ENCODE measurements at regions not wholly inside any gene's neighbourhood (a gene's known extent, or its start where the extent isn't known, plus 50 kb on each side); places are given as distances from the start of the nearest gene placed in this dataset.
"Not testable (repeated sequence)": the region's sequence is repeated elsewhere in the genome, so short reads cannot be mapped to it uniquely, and the experiment has no call there.

DNA sequence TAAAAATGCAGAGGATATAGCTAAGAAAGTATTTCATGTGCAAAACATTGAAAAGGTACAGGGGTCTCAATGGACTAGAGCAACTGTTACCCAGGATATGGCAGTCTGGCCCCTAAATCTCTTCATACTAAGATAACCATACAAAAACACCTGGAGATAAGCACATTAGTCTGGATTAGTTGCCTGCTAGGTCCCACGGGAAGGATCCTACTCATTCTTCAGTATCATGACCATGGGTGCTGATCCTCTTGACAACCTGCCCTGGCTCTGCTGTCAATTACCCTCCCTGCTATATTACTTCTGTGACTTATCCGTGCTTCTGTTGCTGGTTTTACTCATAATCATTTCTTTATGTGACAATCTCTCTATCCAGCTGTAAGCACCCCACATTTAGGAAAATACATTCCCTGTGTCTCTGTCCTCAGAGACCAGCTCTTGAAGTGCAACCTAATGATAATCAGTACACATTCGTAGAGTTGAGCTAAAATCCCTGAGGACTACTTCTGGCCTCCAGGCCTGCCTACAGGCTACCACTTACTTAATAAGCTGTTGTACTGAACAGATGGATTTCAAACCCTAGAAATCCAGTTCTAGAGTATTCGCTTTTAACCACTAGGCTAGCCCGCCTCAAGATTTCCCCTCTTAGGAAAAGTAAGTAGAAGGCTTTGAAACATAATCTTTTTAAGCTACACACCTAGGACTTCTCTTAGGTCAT is 190.5 kb upstream of the OR13F1 start:
- Histone ChIP-seq H3K79me2 (ENCODE audit: insufficient read depth, low read depth) (no peaks in the 10 kb centered on the region), H3K27ac (no peak overlapping the region), H2AFZ (ENCODE audit: low read depth) (no peak overlapping the region), H3K4me2 (no peak overlapping the region), H4K20me1 (ENCODE audit: insufficient read depth) (no peaks in the 10 kb centered on the region), H3K9ac (no peak overlapping the region), H3K27me3 (ENCODE audit: insufficient read depth, low read depth) (no peaks in the 10 kb centered on the region), H3K4me1 (ENCODE audit: low read depth, poor library complexity, severe bottlenecking) (peaks cover 2% of the 10 kb centered on the region), H3K36me3 (ENCODE audit: insufficient read depth) (no peaks in the 10 kb centered on the region), H3K4me3 (IDR thresholded peaks at IDR 0.05; ENCODE audit: insufficient read depth, low read depth, low read length) (no peak overlapping the region)
- TF ChIP-seq, protein P1, sequence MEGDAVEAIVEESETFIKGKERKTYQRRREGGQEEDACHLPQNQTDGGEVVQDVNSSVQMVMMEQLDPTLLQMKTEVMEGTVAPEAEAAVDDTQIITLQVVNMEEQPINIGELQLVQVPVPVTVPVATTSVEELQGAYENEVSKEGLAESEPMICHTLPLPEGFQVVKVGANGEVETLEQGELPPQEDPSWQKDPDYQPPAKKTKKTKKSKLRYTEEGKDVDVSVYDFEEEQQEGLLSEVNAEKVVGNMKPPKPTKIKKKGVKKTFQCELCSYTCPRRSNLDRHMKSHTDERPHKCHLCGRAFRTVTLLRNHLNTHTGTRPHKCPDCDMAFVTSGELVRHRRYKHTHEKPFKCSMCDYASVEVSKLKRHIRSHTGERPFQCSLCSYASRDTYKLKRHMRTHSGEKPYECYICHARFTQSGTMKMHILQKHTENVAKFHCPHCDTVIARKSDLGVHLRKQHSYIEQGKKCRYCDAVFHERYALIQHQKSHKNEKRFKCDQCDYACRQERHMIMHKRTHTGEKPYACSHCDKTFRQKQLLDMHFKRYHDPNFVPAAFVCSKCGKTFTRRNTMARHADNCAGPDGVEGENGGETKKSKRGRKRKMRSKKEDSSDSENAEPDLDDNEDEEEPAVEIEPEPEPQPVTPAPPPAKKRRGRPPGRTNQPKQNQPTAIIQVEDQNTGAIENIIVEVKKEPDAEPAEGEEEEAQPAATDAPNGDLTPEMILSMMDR (conservative IDR thresholded peaks at IDR 0.05; ENCODE audit: low read depth, low read length): no peak

DNA sequence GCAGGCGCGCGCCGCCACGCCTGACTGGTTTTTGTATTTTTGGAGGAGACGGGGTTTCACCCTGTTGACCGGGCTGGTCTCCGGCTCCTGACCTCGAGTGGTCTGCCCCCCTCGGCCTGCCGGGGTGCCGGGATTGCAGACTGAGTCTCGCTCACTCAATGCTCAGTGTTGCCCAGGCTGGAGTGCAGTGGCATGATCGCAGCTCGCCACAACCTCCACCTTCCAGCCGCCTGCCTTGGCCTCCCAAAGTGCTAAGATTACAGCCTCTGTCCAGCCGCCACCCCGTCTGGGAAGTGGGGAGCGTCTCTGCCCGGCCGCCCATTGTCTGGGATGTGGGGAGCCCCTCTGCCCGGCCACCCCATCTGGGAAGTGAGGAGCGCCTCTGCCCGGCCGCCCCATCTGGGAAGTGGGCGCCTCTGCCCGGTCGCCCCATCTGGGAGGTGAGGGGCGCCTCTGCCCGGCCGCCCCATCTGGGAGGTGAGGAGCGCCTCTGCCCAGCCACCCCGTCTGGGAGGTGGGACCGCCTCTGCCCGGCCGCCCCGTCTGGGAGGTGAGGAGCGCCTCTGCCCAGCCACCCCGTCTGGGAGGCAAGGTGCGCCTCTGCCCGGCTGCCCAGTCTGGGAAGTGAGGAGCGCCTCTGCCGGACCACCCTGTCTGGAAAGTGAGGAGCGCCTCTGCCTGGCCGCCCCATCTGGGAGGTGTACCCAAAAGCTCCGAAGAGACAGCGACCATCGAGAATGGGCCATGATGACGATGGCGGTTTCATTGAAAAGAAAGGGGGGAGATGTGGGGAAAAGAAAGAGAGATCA is 187.7 kb upstream of the OR13F1 start:
- H3K79me2 ChIP-seq (ENCODE audit: insufficient read depth, low read depth); H3K36me3 ChIP-seq (ENCODE audit: insufficient read depth); H3K4me3 ChIP-seq (IDR thresholded peaks at IDR 0.05; ENCODE audit: insufficient read depth, low read depth, low read length); H3K27me3 ChIP-seq (ENCODE audit: insufficient read depth, low read depth); H3K9ac ChIP-seq; H3K4me1 ChIP-seq (ENCODE audit: low read depth, poor library complexity, severe bottlenecking); H2AFZ ChIP-seq (ENCODE audit: low read depth); H4K20me1 ChIP-seq (ENCODE audit: insufficient read depth); H3K27ac ChIP-seq; H3K4me2 ChIP-seq: not testable (repeated sequence)

DNA sequence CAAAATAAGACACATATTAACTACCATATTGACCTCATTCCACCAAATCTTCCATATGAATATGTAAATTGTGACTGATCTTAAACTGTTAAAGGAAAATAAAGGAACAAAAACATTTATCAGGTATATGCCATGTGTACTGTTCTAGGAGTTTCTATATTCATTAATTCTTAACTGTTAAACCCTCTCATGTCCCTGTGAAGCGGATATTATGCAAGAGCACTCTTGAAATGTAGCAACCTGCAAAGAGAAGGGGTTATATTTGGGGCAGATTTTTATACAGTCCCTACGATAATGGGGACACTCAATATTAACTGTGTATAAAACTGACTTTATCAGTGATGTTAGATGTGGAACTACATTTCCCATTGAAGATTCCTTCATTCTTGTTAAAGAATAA is 184.9 kb upstream of the OR13F1 start:
- no peak overlapping the region for H3K9ac ChIP-seq
- TF ChIP-seq, protein P1 (conservative IDR thresholded peaks at IDR 0.05; ENCODE audit: low read depth, low read length): no peak
- no peaks in the 10 kb centered on the region for H3K27me3 ChIP-seq (ENCODE audit: insufficient read depth, low read depth)
- H3K36me3 ChIP-seq (ENCODE audit: insufficient read depth): no peaks in the 10 kb centered on the region
- no peaks in the 10 kb centered on the region for H3K79me2 ChIP-seq (ENCODE audit: insufficient read depth, low read depth)
- H4K20me1 ChIP-seq (ENCODE audit: insufficient read depth): no peaks in the 10 kb centered on the region
- no peak overlapping the region for H3K4me2 ChIP-seq
- no peak overlapping the region for H3K27ac ChIP-seq
- no peak overlapping the region for H3K4me3 ChIP-seq (IDR thresholded peaks at IDR 0.05; ENCODE audit: insufficient read depth, low read depth, low read length)
- no peaks in the 10 kb centered on the region for H3K4me1 ChIP-seq (ENCODE audit: low read depth, poor library complexity, severe bottlenecking)
- no peak overlapping the region for H2AFZ ChIP-seq (ENCODE audit: low read depth)

DNA sequence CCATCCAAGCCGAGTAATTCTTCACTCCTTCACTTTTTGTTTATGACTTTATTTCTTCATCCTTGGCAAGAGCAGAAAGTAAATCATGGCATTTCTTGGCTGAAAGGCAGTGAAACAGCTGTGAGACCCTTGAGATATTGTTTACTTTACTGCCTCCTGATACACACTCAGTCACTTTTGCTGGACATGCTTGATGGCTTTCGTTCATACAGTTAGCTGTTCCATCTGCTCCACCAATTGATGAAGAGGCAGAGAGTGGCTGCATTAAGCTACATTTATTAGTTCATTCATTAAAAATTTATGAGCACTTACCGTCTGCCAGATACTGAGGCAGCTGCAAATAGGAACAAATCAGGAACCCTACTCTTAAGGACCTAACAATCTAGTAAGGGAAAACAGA is 184.4 kb upstream of the OR13F1 start:
- Histone ChIP-seq H3K4me3 (IDR thresholded peaks at IDR 0.05; ENCODE audit: insufficient read depth, low read depth, low read length) (no peak overlapping the region), H3K27ac (no peak overlapping the region), H3K4me2 (no peak overlapping the region), H3K36me3 (ENCODE audit: insufficient read depth) (no peaks in the 10 kb centered on the region), H4K20me1 (ENCODE audit: insufficient read depth) (no peaks in the 10 kb centered on the region), H2AFZ (ENCODE audit: low read depth) (no peak overlapping the region), H3K79me2 (ENCODE audit: insufficient read depth, low read depth) (no peaks in the 10 kb centered on the region), H3K9ac (no peak overlapping the region), H3K4me1 (ENCODE audit: low read depth, poor library complexity, severe bottlenecking) (no peaks in the 10 kb centered on the region), H3K27me3 (ENCODE audit: insufficient read depth, low read depth) (no peaks in the 10 kb centered on the region)
- TF ChIP-seq, protein P1 (conservative IDR thresholded peaks at IDR 0.05; ENCODE audit: low read depth, low read length): no peak

DNA sequence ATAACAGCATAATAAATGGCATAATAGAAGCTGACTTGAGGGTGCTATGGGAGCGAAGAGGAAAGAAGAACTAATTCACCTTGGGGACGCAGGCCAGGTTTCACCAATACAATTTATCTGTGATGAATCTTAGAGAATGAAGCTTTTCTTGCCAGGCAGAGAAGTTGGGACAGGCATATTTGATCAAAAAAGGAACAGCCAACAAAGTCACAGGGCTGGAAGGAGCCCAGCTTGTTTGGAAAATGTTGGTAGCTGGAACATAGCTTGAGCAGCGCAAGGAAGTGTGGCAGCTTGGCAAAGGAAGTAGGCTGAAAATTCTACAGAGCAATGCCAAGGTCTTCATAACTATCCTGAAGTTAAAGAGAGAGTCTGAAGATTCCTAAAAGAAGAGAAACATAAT is 181.5 kb upstream of the OR13F1 start:
- no peaks in the 10 kb centered on the region for H3K27me3 ChIP-seq (ENCODE audit: insufficient read depth, low read depth)
- no peak overlapping the region for H2AFZ ChIP-seq (ENCODE audit: low read depth)
- H3K4me2 ChIP-seq: no peak overlapping the region
- no peak overlapping the region for H3K4me3 ChIP-seq (IDR thresholded peaks at IDR 0.05; ENCODE audit: insufficient read depth, low read depth, low read length)
- no peaks in the 10 kb centered on the region for H3K4me1 ChIP-seq (ENCODE audit: low read depth, poor library complexity, severe bottlenecking)
- H4K20me1 ChIP-seq (ENCODE audit: insufficient read depth): no peaks in the 10 kb centered on the region
- TF ChIP-seq, protein P1 (conservative IDR thresholded peaks at IDR 0.05; ENCODE audit: low read depth, low read length): no peak
- H3K27ac ChIP-seq: no peak overlapping the region
- H3K36me3 ChIP-seq (ENCODE audit: insufficient read depth): no peaks in the 10 kb centered on the region
- no peak overlapping the region for H3K9ac ChIP-seq
- H3K79me2 ChIP-seq (ENCODE audit: insufficient read depth, low read depth): no peaks in the 10 kb centered on the region

DNA sequence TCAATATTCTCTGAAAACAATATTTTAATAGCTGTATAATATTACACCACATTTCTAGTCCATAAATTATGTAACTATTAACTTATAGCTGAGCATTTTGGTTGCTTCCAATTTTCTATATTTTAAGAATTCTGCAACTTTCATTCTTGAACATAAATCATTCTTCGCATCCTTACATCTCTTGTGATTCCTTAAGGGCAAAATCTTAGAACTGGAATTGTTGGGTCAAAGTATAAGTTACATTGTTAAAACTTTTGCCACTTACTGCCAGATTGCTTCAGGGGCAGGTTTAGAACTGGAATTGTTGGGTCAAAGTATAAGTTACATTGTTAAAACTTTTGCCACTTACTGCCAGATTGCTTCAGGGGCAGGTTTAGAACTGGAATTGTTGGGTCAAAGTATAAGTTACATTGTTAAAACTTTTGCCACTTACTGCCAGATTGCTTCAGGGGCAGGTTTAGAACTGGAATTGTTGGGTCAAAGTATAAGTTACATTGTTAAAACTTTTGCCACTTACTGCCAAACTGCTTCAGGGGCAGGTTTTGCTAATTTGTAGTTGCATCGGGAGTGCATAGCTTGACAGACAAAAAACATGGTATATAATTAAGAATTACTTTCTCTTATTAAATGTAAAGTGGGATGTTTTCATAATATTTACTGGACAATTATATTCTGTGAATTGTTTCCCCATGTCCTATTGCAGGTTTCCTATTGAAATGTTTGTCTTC is 179.9 kb upstream of the OR13F1 start:
- H3K9ac ChIP-seq; H3K4me3 ChIP-seq (IDR thresholded peaks at IDR 0.05; ENCODE audit: insufficient read depth, low read depth, low read length); H3K27me3 ChIP-seq (ENCODE audit: insufficient read depth, low read depth); H3K4me1 ChIP-seq (ENCODE audit: low read depth, poor library complexity, severe bottlenecking); H3K4me2 ChIP-seq; H3K36me3 ChIP-seq (ENCODE audit: insufficient read depth); H3K79me2 ChIP-seq (ENCODE audit: insufficient read depth, low read depth); H2AFZ ChIP-seq (ENCODE audit: low read depth); H4K20me1 ChIP-seq (ENCODE audit: insufficient read depth); H3K27ac ChIP-seq: not testable (repeated sequence)
